ENCODE measurements at regions not wholly inside any gene's neighbourhood (a gene's known extent, or its start where the extent isn't known, plus 50 kb on each side); places are given as distances from the start of the nearest gene placed in this dataset.

DNA sequence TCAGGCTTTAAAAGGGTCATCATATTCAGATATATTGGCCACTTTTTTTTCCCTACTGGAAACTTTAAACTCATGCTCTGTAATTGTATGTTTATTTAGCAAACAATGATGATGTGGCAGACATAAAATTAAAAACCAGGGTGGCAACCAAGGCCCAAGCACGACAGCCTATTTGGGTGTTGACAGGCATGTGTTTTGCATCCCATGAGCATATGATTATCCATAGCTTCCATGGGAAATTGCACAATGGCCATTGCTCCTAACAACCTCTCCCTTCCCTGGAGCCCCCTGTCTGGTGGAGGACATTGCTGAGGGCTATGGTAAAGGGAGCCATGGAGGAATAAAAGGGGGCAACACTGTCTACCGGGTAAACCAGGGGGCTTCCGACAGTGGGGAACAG lies 134.7 kb downstream of the GAS1 start:
- TF ChIP-seq, protein P1, sequence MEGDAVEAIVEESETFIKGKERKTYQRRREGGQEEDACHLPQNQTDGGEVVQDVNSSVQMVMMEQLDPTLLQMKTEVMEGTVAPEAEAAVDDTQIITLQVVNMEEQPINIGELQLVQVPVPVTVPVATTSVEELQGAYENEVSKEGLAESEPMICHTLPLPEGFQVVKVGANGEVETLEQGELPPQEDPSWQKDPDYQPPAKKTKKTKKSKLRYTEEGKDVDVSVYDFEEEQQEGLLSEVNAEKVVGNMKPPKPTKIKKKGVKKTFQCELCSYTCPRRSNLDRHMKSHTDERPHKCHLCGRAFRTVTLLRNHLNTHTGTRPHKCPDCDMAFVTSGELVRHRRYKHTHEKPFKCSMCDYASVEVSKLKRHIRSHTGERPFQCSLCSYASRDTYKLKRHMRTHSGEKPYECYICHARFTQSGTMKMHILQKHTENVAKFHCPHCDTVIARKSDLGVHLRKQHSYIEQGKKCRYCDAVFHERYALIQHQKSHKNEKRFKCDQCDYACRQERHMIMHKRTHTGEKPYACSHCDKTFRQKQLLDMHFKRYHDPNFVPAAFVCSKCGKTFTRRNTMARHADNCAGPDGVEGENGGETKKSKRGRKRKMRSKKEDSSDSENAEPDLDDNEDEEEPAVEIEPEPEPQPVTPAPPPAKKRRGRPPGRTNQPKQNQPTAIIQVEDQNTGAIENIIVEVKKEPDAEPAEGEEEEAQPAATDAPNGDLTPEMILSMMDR (IDR thresholded peaks at IDR 0.05; ENCODE audit: insufficient read depth, low read length, poor library complexity, severe bottlenecking), result no peak
- no peak for TF ChIP-seq EZH2phosphoT487 (conservative IDR thresholded peaks at IDR 0.05; ENCODE audit: low read length)
